22Rv1 (cell line): ENCODE measurements at regions not wholly inside any gene's neighbourhood (a gene's known extent, or its start where the extent isn't known, plus 50 kb on each side); places are given as distances from the start of the nearest gene placed in this dataset.

ENCODE experiments used
- H3K27ac ChIP-seq: fragments of 450-650 bp; 2 replicates; pipeline ENCODE4 v1.5.1; 2017
- ZFX ChIP-seq: fragments of 450-650 bp; IDR thresholded peaks from 2 replicates; pipeline ENCODE4 v1.6.1; 2017; ENCODE audit warnings: antibody characterized with exemption, borderline replicate concordance
- TF ChIP-seq, protein P1 (sequence below): fragments of 450-650 bp; IDR thresholded peaks from 2 replicates; pipeline ENCODE4 v1.5.1; 2017; ENCODE audit warnings: mild to moderate bottlenecking

DNA sequence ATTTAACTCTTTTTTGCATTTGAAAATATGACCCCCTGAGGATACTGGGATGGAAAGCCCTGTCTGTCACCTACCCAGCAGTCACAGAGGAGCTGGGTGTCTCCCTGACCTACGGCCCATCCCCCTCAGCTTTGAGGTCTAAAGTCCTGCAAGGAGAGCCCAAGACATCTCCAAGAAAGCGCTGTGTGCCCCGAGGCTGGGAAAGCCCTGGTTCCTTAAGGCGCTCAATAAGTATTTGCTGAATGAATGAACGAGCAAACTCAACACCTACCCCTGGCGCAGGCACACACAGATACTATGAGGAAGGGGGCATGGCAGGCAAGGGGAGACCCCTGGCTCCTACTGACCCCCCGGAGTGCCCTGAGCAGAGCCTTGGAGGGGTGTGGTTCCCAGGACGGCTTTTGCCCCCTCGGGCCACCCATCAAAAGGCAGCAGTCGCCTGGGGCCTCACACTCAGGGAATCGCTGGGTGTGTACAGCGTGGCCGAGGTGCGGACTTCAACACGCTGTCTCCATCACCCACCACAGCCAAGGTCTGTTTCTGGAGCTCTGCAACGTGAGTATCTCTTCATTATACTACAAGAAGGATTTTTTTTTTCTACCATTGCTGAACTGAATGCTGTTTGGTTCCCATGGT, 211.6 kb downstream of the ERCC6L2 start:
- TF ChIP-seq ZFX = no peak
- TF ChIP-seq, protein P1, sequence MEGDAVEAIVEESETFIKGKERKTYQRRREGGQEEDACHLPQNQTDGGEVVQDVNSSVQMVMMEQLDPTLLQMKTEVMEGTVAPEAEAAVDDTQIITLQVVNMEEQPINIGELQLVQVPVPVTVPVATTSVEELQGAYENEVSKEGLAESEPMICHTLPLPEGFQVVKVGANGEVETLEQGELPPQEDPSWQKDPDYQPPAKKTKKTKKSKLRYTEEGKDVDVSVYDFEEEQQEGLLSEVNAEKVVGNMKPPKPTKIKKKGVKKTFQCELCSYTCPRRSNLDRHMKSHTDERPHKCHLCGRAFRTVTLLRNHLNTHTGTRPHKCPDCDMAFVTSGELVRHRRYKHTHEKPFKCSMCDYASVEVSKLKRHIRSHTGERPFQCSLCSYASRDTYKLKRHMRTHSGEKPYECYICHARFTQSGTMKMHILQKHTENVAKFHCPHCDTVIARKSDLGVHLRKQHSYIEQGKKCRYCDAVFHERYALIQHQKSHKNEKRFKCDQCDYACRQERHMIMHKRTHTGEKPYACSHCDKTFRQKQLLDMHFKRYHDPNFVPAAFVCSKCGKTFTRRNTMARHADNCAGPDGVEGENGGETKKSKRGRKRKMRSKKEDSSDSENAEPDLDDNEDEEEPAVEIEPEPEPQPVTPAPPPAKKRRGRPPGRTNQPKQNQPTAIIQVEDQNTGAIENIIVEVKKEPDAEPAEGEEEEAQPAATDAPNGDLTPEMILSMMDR = no peak

GRCh38 chr9:96085491-96086143, 210.1 kb downstream of the ERCC6L2 start:
- TF ChIP-seq, protein P1 = no peak
- no peak overlapping the region for H3K27ac ChIP-seq

More for the DNA sequence above, 211.6 kb downstream of the ERCC6L2 start:
- no peak overlapping the region for H3K27ac ChIP-seq

DNA sequence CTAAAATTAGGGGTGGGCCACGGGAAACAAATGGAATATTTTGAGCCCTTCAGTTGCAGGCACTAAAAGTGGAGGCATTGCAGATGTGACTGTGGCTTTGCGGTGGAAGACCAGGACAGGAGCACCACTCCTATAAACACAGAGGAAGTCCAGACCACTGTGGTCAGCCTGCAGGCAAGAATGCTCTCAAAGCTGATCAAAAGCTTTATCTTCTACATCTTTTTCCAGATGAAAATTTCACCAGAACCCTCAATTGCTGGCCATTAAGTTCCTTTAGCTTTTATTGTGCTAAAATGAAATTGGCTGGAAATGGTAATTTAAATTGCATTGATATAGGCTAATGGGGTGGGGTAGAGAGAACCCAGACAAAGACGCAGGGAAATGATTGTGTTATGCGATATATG, 208.8 kb downstream of the ERCC6L2 start:
- TF ChIP-seq, protein P1 = no peak
- no peak for TF ChIP-seq ZFX
- no peak overlapping the region for H3K27ac ChIP-seq

- no peak overlapping the region for H3K27ac ChIP-seq
- TF ChIP-seq ZFX = no peak
- TF ChIP-seq, protein P1 = no peak
Observed at GRCh38 chr9:96082516-96083232, 207.2 kb downstream of the ERCC6L2 start.

- no peak overlapping the region for H3K27ac ChIP-seq
- TF ChIP-seq, protein P1 = no peak
- no peak for TF ChIP-seq ZFX
Observed at GRCh38 chr9:96080364-96080763, 204.9 kb downstream of the ERCC6L2 start.

- TF ChIP-seq, protein P1 = no peak
- TF ChIP-seq ZFX = no peak
- no peak overlapping the region for H3K27ac ChIP-seq
Observed at GRCh38 chr9:96079779-96080178, 204.3 kb downstream of the ERCC6L2 start.

DNA sequence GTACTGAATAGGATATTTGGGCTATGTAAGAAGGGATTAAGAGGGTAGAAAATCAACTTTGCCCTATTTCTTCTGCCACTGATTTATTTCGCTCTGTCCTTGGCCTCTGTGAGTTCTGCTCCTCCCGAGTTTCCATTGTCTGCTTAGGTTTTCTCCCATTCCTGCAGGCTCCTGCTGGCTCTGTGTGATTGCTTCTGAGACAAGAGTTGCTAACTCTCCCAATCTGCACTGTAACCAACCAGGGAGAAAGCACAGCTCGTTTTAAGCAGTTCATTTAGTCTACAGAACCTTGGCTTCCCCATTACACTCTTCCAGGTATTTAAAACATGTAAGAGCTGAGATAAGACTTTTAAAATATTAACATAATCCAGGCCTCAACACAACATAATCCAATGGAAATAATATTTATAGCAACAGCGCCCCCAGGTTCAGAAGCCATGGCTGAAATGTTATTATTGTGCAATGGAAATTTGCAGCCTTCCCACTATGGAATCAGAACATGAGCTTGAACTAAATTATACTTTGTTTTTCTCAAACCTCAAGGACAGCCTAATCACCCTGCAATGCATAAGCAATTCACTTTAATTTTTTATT, 203.5 kb downstream of the ERCC6L2 start:
- no peak overlapping the region for H3K27ac ChIP-seq
- TF ChIP-seq, protein P1 = peak; percentile 17; the same call in 1 of the 2 replicates
- no peak for TF ChIP-seq ZFX
